DMS153 treated with DMSO at 0.1 percent for 48 hours (cell line): ENCODE measurements at regions not wholly inside any gene's neighbourhood (a gene's known extent, or its start where the extent isn't known, plus 50 kb on each side); places are given as distances from the start of the nearest gene placed in this dataset.

ENCODE experiments used
- DNase-seq: peaks from one replicate; lab custom pipeline; 2025; ENCODE audit not compliant: unreplicated experiment; lab: John Stamatoyannopoulos, UW

DNA sequence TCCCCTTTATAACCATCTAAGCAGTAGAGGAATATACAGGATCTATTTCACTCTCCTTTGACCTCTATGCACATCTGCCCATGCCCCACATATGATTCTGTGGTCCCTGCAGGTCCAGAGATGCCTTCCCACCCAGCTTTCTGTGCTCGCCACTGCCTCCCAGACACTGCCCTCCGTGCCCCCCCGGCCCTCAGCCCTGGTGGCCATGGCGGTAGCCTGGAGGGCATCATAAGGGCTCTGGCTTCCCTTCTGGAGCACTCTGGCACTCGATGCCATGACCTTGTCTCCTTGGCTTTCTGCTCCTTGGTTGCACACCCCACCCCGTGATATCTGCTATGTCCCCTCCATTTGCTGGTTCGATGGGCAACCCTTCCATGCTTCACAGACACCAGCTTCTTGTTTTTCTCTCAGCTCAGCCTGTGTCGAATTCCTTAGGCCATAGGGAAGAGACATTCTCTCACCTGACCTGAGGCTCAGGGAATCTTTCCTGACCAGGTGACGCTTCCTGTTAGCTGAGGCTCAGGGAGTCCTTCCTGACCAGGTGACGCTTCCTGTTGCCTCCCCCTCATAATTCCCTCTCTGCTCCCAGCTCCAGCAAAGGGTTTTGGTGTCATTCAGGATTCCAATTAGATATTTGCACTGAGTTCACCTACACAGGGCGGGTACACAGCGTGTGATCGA lies 100.4 kb upstream of the GLI3 start:
- no peak for DNase-seq

GRCh38 chr7:42332605-42333222 lies 95.7 kb upstream of the GLI3 start:
- no peak for DNase-seq

GRCh38 chr7:42319631-42320030 lies 82.6 kb upstream of the GLI3 start:
- DNase-seq, result no peak

DNA sequence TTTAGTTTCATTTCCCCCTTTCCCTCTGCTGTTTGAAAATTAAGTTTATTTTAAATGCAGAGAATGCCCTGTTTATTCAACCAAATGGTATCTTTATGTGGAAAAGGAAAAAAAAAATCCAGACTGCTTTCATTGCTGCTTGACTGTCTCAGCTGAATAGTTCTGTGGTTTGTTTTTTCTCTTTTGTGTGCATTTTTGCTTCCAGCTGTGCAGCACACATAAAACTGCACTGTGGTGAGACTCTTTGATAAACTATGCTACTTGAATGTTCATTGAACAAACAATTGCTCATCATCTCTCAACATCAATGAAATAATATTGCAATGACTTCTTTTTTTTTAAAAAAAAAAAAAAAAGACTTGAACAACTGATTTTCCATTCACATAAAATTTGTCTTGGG lies 78.6 kb upstream of the GLI3 start:
- DNase-seq, result no peak

GRCh38 chr7:42315103-42315502 lies 78.1 kb upstream of the GLI3 start:
- DNase-seq, result no peak

- DNase-seq, result no peak
Observed at GRCh38 chr7:42314696-42315095, 77.7 kb upstream of the GLI3 start.

DNA sequence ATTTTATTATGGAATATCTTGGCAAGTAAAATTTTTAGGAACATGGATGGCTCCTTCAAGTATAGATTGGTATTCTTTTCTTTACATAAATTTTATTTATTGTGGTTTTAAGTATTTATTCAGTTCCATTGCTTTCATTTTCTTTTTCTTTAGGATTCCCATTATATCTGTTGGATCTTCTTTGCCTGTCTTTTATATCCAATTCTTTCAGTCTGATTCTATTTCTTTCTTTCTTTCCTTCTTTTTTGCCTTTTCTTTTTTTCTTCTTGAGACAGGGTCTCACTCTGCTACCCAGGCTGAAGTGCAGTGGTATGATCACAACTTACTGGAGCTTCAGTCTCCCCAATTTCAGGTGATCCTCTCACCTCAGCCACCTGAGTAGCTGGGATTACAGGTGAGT lies 74.2 kb upstream of the GLI3 start:
- no peak for DNase-seq

GRCh38 chr7:42292991-42293521 lies 56.0 kb upstream of the GLI3 start:
- no peak for DNase-seq

DNA sequence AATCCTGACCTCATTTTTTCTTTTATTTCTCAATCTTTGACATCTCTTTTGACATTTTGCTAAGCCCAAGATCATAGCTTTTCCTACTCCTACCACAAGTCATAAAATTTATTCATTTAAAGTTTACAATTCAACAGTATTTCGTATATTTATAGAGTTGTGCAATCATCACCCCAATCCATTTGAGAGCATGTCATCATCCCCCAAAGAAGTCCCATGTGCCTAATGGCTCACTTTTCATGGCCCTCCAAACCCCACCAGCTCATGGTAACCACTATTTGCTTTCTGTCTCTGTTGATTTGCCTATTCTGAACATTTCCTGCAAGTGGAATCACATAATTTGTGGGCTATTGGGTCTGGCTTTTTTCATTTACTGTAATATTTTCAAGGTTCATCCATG lies 52.5 kb upstream of the GLI3 start:
- DNase-seq, result no peak
